ENCODE measurements at regions not wholly inside any gene's neighbourhood (a gene's known extent, or its start where the extent isn't known, plus 50 kb on each side); places are given as distances from the start of the nearest gene placed in this dataset.

DNA sequence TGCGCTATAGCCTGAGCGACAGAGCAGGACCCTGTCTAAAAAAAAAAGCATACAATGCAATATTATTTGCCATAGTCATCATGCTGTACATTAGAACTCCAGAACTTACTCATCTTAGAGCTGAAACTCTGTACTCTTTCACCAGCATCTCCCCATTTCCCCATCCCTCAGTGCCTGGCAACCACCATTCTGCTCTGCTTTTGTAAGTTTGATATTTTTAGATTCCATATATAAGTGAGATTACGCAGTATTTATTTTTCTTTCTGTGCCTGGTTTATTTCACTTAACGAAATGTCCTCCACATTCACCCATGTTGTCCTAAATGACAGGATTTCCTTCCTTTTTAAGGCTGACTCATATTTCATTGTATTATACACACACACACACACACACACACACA is 121.8 kb downstream of the BBS10 start:
- no peak overlapping the region for H3K4me3 Mint-ChIP-seq
- no peak for ATAC-seq (ENCODE audit: low read depth)
- peaks cover 2% of the 10 kb centered on the region for H3K4me1 Mint-ChIP-seq
- POLR2A ChIA-PET: no interaction called here
- no peaks in the 10 kb centered on the region for H3K36me3 Mint-ChIP-seq
- peaks cover 19% of the 10 kb centered on the region for H3K27me3 Mint-ChIP-seq
- H3K9me3 Mint-ChIP-seq: no peaks in the 10 kb centered on the region
- DNase-seq: no peak
- H3K27ac Mint-ChIP-seq: no peak overlapping the region

- no peaks in the 10 kb centered on the region for H3K36me3 Mint-ChIP-seq
- no peaks in the 10 kb centered on the region for H3K9me3 Mint-ChIP-seq
- ATAC-seq (ENCODE audit: low read depth): no peak
- POLR2A ChIA-PET: no interaction called here
- H3K27ac Mint-ChIP-seq: no peak overlapping the region
- no peak overlapping the region for H3K4me3 Mint-ChIP-seq
- peaks cover 13% of the 10 kb centered on the region for H3K27me3 Mint-ChIP-seq
- no peak for DNase-seq
- H3K4me1 Mint-ChIP-seq: peaks cover 2% of the 10 kb centered on the region
These were observed 124.3 kb downstream of the BBS10 start for GRCh38 chr12:76223869-76224268.

GRCh38 chr12:76220980-76221379 is 127.2 kb downstream of the BBS10 start:
- ATAC-seq (ENCODE audit: low read depth): no peak

DNA sequence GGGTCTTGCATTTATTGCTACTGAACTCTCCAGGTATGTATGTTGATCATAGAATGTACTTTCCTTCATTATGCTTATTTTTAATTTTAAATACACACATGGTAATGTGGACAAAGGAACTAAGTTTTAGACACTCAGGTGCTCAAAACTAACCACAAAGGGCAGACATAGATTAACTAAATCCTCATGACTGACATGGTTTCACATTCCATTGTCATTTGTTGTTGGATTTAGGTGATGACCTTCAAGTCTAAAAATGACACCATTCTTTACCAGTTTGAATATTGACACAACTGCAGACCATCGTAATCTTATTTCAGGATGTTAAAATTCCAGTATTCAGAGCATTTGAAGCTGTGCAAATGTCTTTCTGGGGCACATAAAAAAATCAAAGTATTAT is 128.4 kb downstream of the BBS10 start:
- ATAC-seq (ENCODE audit: low read depth): no peak
- H3K4me3 Mint-ChIP-seq: no peak overlapping the region
- POLR2A ChIA-PET: no interaction called here

More at GRCh38 chr12:76220980-76221379, 127.2 kb downstream of the BBS10 start:
- no peak overlapping the region for H3K27ac Mint-ChIP-seq
- H3K9me3 Mint-ChIP-seq: no peaks in the 10 kb centered on the region
- POLR2A ChIA-PET: no interaction called here
- H3K4me3 Mint-ChIP-seq: no peak overlapping the region
- H3K27me3 Mint-ChIP-seq: peaks cover 6% of the 10 kb centered on the region
- DNase-seq: no peak
- no peaks in the 10 kb centered on the region for H3K36me3 Mint-ChIP-seq
- no peaks in the 10 kb centered on the region for H3K4me1 Mint-ChIP-seq

GRCh38 chr12:76216585-76217472 is 131.4 kb downstream of the BBS10 start:
- Mint-ChIP-seq H3K27me3 (peaks cover 3% of the 10 kb centered on the region), H3K4me3 (no peak overlapping the region), H3K36me3 (no peaks in the 10 kb centered on the region), H3K4me1 (no peaks in the 10 kb centered on the region), H3K27ac (no peak overlapping the region), H3K9me3 (no peaks in the 10 kb centered on the region)
- DNase-seq (no peak), ATAC-seq (ENCODE audit: low read depth) (no peak)
- POLR2A ChIA-PET: no interaction called here

More for the DNA sequence above, 128.4 kb downstream of the BBS10 start:
- Mint-ChIP-seq H3K9me3 (no peaks in the 10 kb centered on the region), H3K4me1 (no peaks in the 10 kb centered on the region), H3K27ac (no peak overlapping the region), H3K27me3 (peaks cover 2% of the 10 kb centered on the region), H3K36me3 (no peaks in the 10 kb centered on the region)
- no peak for DNase-seq

- Mint-ChIP-seq H3K27me3 (peaks cover 27% of the 10 kb centered on the region), H3K9me3 (peaks cover 2% of the 10 kb centered on the region), H3K4me1 (no peaks in the 10 kb centered on the region), H3K36me3 (no peaks in the 10 kb centered on the region), H3K4me3 (no peak overlapping the region), H3K27ac (no peak overlapping the region)
- ATAC-seq (ENCODE audit: low read depth) (no peak), DNase-seq (no peak)
- POLR2A ChIA-PET: no interaction called here
These were observed 123.6 kb upstream of the NAP1L1 start for GRCh38 chr12:76208129-76208528.

- no peak overlapping the region for H3K4me3 Mint-ChIP-seq
- DNase-seq (no peak), ATAC-seq (ENCODE audit: low read depth) (no peak)
- peaks cover 6% of the 10 kb centered on the region for H3K9me3 Mint-ChIP-seq
- no peaks in the 10 kb centered on the region for H3K36me3 Mint-ChIP-seq
- H3K27me3 Mint-ChIP-seq: peaks cover 30% of the 10 kb centered on the region
- POLR2A ChIA-PET: no interaction called here
- H3K27ac Mint-ChIP-seq: no peak overlapping the region
- H3K4me1 Mint-ChIP-seq: peaks cover 3% of the 10 kb centered on the region
These were observed 122.2 kb upstream of the NAP1L1 start for GRCh38 chr12:76206677-76207072.

GRCh38 chr12:76206039-76206676 is 121.7 kb upstream of the NAP1L1 start:
- Mint-ChIP-seq H3K36me3 (no peaks in the 10 kb centered on the region), H3K4me3 (no peak overlapping the region), H3K27ac (no peak overlapping the region), H3K4me1 (peaks cover 7% of the 10 kb centered on the region), H3K27me3 (peaks cover 35% of the 10 kb centered on the region), H3K9me3 (peaks cover 6% of the 10 kb centered on the region)
- POLR2A ChIA-PET: no interaction called here
- DNase-seq (no peak), ATAC-seq (ENCODE audit: low read depth) (no peak)

DNA sequence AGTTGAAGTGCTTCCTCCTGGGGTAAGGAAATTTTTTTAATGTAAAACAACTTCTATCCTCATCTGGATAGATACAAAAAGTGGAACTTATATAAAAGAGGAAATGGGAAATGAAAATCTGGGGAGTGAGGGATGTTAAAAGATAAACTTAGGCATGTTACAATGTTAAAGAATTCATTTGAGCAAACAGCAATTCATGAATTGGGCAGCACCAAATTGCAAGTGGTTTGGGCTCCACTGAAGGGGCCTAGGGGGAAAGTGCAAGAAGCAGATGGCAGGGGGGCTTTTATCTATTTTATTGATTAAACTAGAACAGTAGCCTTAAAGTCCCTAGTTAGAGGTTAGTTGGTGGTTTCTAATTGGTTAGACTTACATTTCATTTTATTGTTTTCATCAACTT is 118.1 kb upstream of the NAP1L1 start:
- DNase-seq: no peak
- ATAC-seq (ENCODE audit: low read depth): no peak
- Mint-ChIP-seq H3K4me3 (no peak overlapping the region), H3K27ac (no peak overlapping the region), H3K36me3 (peaks cover 9% of the 10 kb centered on the region), H3K4me1 (peaks cover 8% of the 10 kb centered on the region), H3K27me3 (peaks cover 27% of the 10 kb centered on the region), H3K9me3 (peaks cover 21% of the 10 kb centered on the region)
- POLR2A ChIA-PET: no interaction called here

GRCh38 chr12:76201758-76202157 is 117.3 kb upstream of the NAP1L1 start:
- H3K27ac Mint-ChIP-seq: no peak overlapping the region
- no peak for DNase-seq
- no peak for ATAC-seq (ENCODE audit: low read depth)
- peaks cover 9% of the 10 kb centered on the region for H3K36me3 Mint-ChIP-seq
- H3K4me3 Mint-ChIP-seq: no peak overlapping the region
- peaks cover 21% of the 10 kb centered on the region for H3K9me3 Mint-ChIP-seq
- POLR2A ChIA-PET: no interaction called here
- peaks cover 8% of the 10 kb centered on the region for H3K4me1 Mint-ChIP-seq
- H3K27me3 Mint-ChIP-seq: peaks cover 21% of the 10 kb centered on the region

DNA sequence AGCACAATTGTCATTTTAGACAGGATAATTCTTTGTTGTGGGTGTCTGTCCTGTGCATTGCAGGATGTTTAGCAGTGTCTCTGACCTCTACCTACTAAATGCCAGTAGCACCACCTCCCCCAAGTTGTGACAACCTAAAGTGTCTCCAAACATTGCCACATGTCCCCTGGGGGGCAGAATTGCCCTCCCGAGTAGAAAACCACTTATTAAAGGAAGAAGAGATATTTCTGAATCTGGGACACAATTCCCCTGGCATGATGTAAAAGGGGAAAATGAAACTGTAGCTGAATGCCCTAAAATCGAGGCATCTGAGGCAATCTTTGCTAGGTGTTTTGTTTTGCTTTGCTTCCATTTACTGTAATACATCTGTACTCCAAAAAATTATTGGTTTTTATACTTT is 116.8 kb upstream of the NAP1L1 start:
- Mint-ChIP-seq H3K27ac (no peak overlapping the region), H3K4me3 (no peak overlapping the region), H3K9me3 (peaks cover 21% of the 10 kb centered on the region), H3K4me1 (peaks cover 8% of the 10 kb centered on the region), H3K36me3 (peaks cover 9% of the 10 kb centered on the region), H3K27me3 (peaks cover 21% of the 10 kb centered on the region)
- POLR2A ChIA-PET: no interaction called here
- no peak for DNase-seq
- no peak for ATAC-seq (ENCODE audit: low read depth)

DNA sequence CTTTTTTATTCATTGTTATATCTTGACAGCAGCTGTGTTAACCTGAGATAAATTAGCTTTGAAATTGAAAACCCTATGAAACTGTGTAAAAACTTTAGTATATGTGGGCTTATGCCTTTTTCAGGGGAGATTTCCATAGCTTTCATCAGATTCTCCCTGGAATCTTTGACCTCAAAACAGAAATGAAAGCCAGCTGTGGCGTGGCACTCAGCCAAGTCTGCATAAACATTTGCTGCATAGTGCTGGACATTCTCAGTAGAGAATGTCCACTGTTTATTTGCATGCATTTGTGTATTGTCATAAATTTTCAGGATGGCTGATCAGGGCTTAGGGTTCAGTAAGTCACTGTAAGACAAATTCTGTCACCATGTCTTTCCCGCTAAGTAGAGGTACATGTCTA is 115.3 kb upstream of the NAP1L1 start:
- H3K27ac Mint-ChIP-seq: no peak overlapping the region
- H3K9me3 Mint-ChIP-seq: peaks cover 27% of the 10 kb centered on the region
- DNase-seq: no peak
- H3K27me3 Mint-ChIP-seq: peaks cover 16% of the 10 kb centered on the region
- no peak for ATAC-seq (ENCODE audit: low read depth)
- H3K36me3 Mint-ChIP-seq: peaks cover 12% of the 10 kb centered on the region
- peaks cover 8% of the 10 kb centered on the region for H3K4me1 Mint-ChIP-seq
- POLR2A ChIA-PET: no interaction called here
- no peak overlapping the region for H3K4me3 Mint-ChIP-seq

GRCh38 chr12:76198839-76199238 is 114.4 kb upstream of the NAP1L1 start:
- peaks cover 13% of the 10 kb centered on the region for H3K27me3 Mint-ChIP-seq
- H3K4me1 Mint-ChIP-seq: peaks cover 14% of the 10 kb centered on the region
- H3K27ac Mint-ChIP-seq: no peak overlapping the region
- ATAC-seq (ENCODE audit: low read depth): no peak
- H3K4me3 Mint-ChIP-seq: no peak overlapping the region
- peaks cover 27% of the 10 kb centered on the region for H3K9me3 Mint-ChIP-seq
- POLR2A ChIA-PET: no interaction called here
- DNase-seq: no peak
- peaks cover 12% of the 10 kb centered on the region for H3K36me3 Mint-ChIP-seq

GRCh38 chr12:76197283-76197682 is 112.8 kb upstream of the NAP1L1 start:
- ATAC-seq (ENCODE audit: low read depth) (no peak), DNase-seq (no peak)
- H3K4me3 Mint-ChIP-seq: no peak overlapping the region
- POLR2A ChIA-PET: no interaction called here
- peaks cover 26% of the 10 kb centered on the region for H3K9me3 Mint-ChIP-seq
- peaks cover 14% of the 10 kb centered on the region for H3K36me3 Mint-ChIP-seq
- no peak overlapping the region for H3K27ac Mint-ChIP-seq
- peaks cover 17% of the 10 kb centered on the region for H3K4me1 Mint-ChIP-seq
- peaks cover 13% of the 10 kb centered on the region for H3K27me3 Mint-ChIP-seq
